ENCODE measurements at regions not wholly inside any gene's neighbourhood (a gene's known extent, or its start where the extent isn't known, plus 50 kb on each side); places are given as distances from the start of the nearest gene placed in this dataset.

DNA sequence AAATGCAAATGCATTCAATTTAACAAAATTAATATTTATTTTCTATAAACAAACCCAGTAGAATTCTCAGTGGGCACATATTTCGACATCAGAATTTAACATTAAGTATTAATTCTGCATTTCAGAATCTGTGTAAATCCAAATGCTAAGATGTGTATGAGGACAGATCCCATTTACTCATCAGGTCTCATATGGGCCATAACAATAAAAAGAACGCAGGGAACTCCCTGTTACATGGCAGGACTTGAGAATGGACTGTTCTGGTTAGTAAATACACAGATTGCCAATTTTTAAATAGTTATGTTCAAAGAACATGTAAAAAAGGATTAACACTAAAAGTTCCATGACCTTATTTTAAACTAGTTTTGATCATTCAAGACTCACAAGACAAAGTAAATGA, 104.0 kb downstream of the SLC30A10 start:
- no peaks in the 10 kb centered on the region for H3K4me1 ChIP-seq (ENCODE audit: insufficient read depth, low read length, severe bottlenecking)

DNA sequence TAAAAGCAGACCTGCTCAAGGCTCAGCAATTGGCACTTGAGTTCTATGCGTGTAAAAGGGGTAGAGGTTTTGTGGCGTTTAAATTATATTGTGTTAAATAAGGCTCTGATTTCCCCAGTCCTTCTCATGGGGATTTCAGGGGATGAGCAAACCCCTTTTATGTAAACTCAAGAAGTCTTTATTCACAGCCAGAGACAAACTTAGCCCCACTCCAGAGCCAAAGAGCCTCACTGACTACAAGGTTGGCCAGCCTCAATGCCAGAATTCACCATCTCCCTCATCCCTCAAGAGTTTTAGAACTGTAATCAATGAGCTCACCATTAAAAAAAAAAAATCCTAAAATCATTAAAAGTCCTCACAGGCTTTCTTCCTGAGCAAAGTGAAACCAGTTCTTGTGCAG, 107.8 kb downstream of the SLC30A10 start:
- H3K4me3 ChIP-seq (ENCODE audit: low read depth, low read length, poor library complexity, severe bottlenecking): no peak overlapping the region
- H2AFZ ChIP-seq (ENCODE audit: low read length): no peak overlapping the region
- H3K9me2 ChIP-seq (ENCODE audit: low read depth, low read length): no peaks in the 10 kb centered on the region
- TF ChIP-seq, protein P1, sequence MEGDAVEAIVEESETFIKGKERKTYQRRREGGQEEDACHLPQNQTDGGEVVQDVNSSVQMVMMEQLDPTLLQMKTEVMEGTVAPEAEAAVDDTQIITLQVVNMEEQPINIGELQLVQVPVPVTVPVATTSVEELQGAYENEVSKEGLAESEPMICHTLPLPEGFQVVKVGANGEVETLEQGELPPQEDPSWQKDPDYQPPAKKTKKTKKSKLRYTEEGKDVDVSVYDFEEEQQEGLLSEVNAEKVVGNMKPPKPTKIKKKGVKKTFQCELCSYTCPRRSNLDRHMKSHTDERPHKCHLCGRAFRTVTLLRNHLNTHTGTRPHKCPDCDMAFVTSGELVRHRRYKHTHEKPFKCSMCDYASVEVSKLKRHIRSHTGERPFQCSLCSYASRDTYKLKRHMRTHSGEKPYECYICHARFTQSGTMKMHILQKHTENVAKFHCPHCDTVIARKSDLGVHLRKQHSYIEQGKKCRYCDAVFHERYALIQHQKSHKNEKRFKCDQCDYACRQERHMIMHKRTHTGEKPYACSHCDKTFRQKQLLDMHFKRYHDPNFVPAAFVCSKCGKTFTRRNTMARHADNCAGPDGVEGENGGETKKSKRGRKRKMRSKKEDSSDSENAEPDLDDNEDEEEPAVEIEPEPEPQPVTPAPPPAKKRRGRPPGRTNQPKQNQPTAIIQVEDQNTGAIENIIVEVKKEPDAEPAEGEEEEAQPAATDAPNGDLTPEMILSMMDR (IDR thresholded peaks at IDR 0.05; ENCODE audit: low read length): no peak
- TF ChIP-seq EZH2 (IDR thresholded peaks at IDR 0.05; ENCODE audit: borderline replicate concordance, low read length): no peak
- H3K27me3 ChIP-seq (ENCODE audit: insufficient read depth, low read length): no peaks in the 10 kb centered on the region
- no peaks in the 10 kb centered on the region for H3F3A ChIP-seq (ENCODE audit: insufficient read depth, low read length)
- H3K36me3 ChIP-seq (ENCODE audit: insufficient read depth, low read length): no peaks in the 10 kb centered on the region
- H3K27ac ChIP-seq (ENCODE audit: low read depth, low read length, poor library complexity, severe bottlenecking): no peak overlapping the region
- H4K20me1 ChIP-seq (ENCODE audit: insufficient read depth, low read length): no peaks in the 10 kb centered on the region
- H3K4me2 ChIP-seq (ENCODE audit: low read length): no peak overlapping the region
- H3K9ac ChIP-seq (ENCODE audit: low read length): no peak overlapping the region
- H3K4me1 ChIP-seq (ENCODE audit: insufficient read depth, low read length, severe bottlenecking): no peaks in the 10 kb centered on the region
- H3K79me2 ChIP-seq (ENCODE audit: insufficient read depth, low read length): no peaks in the 10 kb centered on the region
- H3K9me3 ChIP-seq (ENCODE audit: low read length): no peaks in the 10 kb centered on the region

More for the DNA sequence above, 104.0 kb downstream of the SLC30A10 start:
- TF ChIP-seq, protein P1 (IDR thresholded peaks at IDR 0.05; ENCODE audit: low read length): no peak
- TF ChIP-seq EZH2 (IDR thresholded peaks at IDR 0.05; ENCODE audit: borderline replicate concordance, low read length): no peak
- Histone ChIP-seq H3K9ac (ENCODE audit: low read length) (no peak overlapping the region), H3K79me2 (ENCODE audit: insufficient read depth, low read length) (no peaks in the 10 kb centered on the region), H3K36me3 (ENCODE audit: insufficient read depth, low read length) (no peaks in the 10 kb centered on the region), H3K9me2 (ENCODE audit: low read depth, low read length) (no peaks in the 10 kb centered on the region), H4K20me1 (ENCODE audit: insufficient read depth, low read length) (no peaks in the 10 kb centered on the region), H3K4me2 (ENCODE audit: low read length) (no peak overlapping the region), H2AFZ (ENCODE audit: low read length) (no peak overlapping the region), H3K27ac (ENCODE audit: low read depth, low read length, poor library complexity, severe bottlenecking) (no peak overlapping the region), H3F3A (ENCODE audit: insufficient read depth, low read length) (no peaks in the 10 kb centered on the region), H3K9me3 (ENCODE audit: low read length) (no peaks in the 10 kb centered on the region), H3K4me3 (ENCODE audit: low read depth, low read length, poor library complexity, severe bottlenecking) (no peak overlapping the region), H3K27me3 (ENCODE audit: insufficient read depth, low read length) (no peaks in the 10 kb centered on the region)

DNA sequence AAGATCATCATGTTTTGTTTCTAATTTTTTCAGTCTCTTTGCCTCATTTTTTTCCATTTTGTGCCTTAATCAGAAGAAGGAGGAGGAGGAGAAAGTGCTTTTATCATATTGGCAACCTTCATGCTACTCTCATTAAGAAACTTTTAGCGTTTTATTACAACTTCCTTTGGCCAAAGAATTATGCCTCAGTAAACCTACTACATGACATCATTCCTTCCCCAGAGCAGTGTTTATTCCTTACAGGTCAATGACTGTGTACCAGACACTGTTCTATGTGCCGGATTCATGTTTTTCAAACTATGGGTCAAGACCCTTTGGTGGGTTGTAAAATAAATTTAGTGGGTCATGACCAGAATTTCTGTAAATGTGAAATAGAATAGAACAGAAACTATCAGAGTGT, 110.4 kb downstream of the SLC30A10 start:
- Histone ChIP-seq H3K9ac (ENCODE audit: low read length) (no peak overlapping the region), H3K9me3 (ENCODE audit: low read length) (no peaks in the 10 kb centered on the region), H3K36me3 (ENCODE audit: insufficient read depth, low read length) (no peaks in the 10 kb centered on the region), H2AFZ (ENCODE audit: low read length) (no peak overlapping the region), H3F3A (ENCODE audit: insufficient read depth, low read length) (no peaks in the 10 kb centered on the region), H3K9me2 (ENCODE audit: low read depth, low read length) (no peaks in the 10 kb centered on the region), H3K27ac (ENCODE audit: low read depth, low read length, poor library complexity, severe bottlenecking) (no peak overlapping the region), H3K4me1 (ENCODE audit: insufficient read depth, low read length, severe bottlenecking) (no peaks in the 10 kb centered on the region), H3K79me2 (ENCODE audit: insufficient read depth, low read length) (no peaks in the 10 kb centered on the region), H3K4me2 (ENCODE audit: low read length) (no peak overlapping the region), H3K27me3 (ENCODE audit: insufficient read depth, low read length) (no peaks in the 10 kb centered on the region), H4K20me1 (ENCODE audit: insufficient read depth, low read length) (no peaks in the 10 kb centered on the region), H3K4me3 (ENCODE audit: low read depth, low read length, poor library complexity, severe bottlenecking) (no peak overlapping the region)
- TF ChIP-seq, protein P1 (IDR thresholded peaks at IDR 0.05; ENCODE audit: low read length): no peak
- no peak for TF ChIP-seq EZH2 (IDR thresholded peaks at IDR 0.05; ENCODE audit: borderline replicate concordance, low read length)

Data from OCI-LY1 (cell line).